ENCODE measurements at regions not wholly inside any gene's neighbourhood (a gene's known extent, or its start where the extent isn't known, plus 50 kb on each side); places are given as distances from the start of the nearest gene placed in this dataset.
"Not testable (repeated sequence)": the region's sequence is repeated elsewhere in the genome, so short reads cannot be mapped to it uniquely, and the experiment has no call there.

GRCh38 chr10:28733245-28733644, 55.9 kb downstream of the BAMBI start:
- no peak for DNase-seq (ENCODE audit: low read depth)

GRCh38 chr10:28733647-28734046, 56.3 kb downstream of the BAMBI start:
- no peak for DNase-seq (ENCODE audit: low read depth)

- DNase-seq (ENCODE audit: low read depth) = no peak
Measured at GRCh38 chr10:28734938-28735759, 57.8 kb downstream of the BAMBI start.

- no peak for DNase-seq (ENCODE audit: low read depth)
Measured at GRCh38 chr10:28737096-28737495, 59.8 kb downstream of the BAMBI start.

DNA sequence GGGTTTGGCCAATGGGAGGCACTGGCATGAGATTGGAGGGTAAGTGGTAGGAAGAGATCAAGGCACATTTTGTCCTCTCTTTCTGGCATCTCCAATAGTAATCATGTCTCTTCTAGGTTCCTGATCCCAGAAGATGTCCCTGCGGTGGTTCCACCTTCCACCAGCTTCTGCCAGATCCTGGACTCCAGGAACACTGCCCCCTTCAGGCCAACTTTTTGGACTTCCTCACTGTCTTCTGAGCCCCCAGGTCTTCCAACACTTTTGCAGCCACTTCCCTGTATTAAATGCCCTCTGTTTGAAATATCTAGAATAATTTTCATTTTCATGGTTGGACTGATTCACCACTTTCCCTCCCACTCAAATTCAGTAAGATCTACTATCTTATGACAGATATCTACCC, 60.9 kb downstream of the BAMBI start:
- DNase-seq (ENCODE audit: low read depth) = no peak

GRCh38 chr10:28743576-28743975, 66.3 kb downstream of the BAMBI start:
- no peak for DNase-seq (ENCODE audit: low read depth)

GRCh38 chr10:28744069-28744768, 66.9 kb downstream of the BAMBI start:
- no peak for DNase-seq (ENCODE audit: low read depth)

DNA sequence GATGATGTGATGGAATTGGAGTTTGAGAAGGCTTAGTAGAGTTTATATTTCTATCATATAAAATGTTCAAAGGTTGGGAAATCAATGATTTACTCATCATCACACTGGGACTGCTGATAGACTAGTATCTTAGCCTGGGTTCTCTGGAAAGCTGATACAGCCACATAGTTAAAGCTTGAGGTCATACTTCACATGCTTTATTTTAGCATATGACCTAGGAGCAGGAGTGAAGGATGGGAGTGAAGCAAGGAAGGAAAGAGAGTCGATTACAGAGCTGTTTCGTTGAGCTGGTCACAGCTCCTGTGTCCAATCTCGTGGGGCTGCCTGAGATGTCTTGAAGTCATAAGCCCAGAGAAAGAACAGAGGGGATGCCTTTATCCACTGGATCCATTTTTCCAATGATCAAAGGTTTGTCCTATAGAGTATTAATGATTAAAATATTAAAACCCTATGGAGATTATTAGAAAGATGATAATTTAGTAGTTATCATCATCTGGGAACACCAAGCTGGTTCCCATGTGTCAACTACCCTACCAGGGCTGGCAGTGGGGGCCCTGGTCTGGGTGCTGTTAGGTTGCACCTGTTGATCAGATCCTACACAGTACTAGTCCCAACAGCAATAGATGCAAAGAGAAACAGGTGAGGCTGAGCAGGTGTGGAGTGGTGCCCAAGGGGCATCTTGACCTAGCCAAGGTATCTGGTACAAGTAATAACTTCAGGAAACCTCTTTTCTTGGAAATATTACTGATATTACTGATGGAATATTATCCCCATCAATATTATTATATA, 77.8 kb downstream of the BAMBI start:
- DNase-seq (ENCODE audit: low read depth) = no peak

DNA sequence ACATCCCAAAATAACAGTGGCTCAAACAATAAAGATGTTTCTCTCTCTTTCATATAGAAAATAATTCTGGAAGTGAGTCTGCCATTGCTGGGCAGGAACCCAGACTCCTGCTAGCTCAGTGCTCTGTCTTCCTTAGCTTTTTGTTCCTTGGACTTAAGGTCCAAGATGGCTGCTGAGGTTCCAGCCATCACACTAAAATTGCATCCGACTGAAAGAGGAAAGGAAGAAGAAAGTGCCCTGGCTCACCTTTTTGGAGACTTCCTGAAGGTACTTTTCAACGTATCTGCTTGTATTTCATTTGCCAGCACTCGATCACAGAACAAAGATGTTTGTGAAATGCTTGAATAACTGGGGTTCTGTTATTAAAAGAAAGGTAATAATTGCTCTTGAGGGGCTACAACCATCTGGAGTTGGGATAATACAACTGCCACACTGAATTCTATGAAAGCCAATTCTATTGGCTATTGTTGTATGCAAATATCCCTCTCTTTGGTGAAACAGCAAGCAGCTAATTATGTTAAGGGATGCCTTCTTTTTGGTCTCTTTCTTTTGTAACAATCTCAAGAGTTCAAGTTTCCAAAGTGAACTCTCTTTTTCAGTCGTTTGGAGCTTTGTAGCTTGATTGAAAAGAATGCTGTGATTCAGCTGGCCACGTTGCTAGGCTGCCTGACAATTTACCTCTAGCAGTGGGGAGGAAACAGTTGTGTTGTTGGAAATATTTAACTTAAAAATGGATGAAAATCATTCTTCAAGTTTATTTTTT, 83.9 kb downstream of the BAMBI start:
- no peak for DNase-seq (ENCODE audit: low read depth)

DNA sequence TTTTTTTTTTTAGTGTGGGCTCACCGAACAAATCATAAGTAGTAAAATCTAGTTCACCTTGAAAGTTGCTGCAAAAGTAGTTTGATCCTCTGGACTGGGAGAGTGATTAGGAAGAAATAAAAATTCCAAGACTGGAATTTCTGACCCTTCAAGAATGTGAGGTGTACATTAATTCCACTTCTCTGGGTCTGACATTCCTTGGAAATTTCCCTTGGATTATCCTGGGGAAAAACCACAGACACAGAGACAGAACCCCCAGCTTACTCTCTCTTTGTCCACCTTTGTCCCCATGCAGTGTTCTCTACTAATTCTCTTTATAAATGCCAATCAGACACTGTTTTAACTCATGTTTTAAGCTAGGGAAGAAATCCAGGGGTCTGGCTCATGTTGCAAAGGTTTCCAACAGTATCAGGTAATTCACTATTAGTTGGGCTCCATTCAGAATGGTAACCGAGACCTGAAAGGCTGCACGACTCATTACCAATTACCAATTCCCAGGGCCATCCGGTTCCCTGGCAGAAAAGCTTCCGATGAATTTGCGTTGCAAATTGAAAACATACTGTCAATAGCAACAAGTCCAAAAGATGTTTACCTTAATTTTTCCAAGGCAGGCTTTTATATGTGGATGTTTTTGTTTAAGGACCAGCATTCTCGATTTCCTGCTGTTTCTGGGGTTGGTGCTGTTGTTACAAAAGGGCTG, 86.3 kb downstream of the BAMBI start:
- no peak for DNase-seq (ENCODE audit: low read depth)

GRCh38 chr10:28765641-28766040, 88.3 kb downstream of the BAMBI start:
- DNase-seq (ENCODE audit: low read depth) = no peak

DNA sequence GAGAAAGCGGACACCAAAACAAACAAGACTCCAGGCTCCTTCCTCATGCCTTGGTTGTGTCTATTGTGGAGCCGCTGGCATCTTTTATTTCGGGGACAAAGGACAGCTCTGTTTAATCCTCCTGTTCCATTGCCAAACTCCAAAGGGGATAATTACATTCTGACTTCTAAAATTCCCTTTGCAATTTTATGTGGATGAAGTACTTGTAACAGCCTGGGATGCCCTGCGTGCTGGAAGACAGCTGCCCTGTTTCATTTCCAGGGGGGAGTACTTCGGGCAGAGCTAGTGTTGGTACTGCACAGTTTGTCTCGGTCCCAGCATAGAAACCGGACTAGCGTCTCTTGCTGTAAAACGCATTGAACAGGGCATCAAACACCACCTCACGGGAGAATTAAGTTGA, 90.9 kb downstream of the BAMBI start:
- DNase-seq (ENCODE audit: low read depth) = no peak

- no peak for DNase-seq (ENCODE audit: low read depth)
Measured at GRCh38 chr10:28769091-28769604, 91.8 kb downstream of the BAMBI start.

GRCh38 chr10:28771580-28772090, 94.3 kb downstream of the BAMBI start:
- not testable (repeated sequence) for DNase-seq (ENCODE audit: low read depth)

- DNase-seq (ENCODE audit: low read depth) = no peak
Measured at GRCh38 chr10:28774051-28774995, 97.0 kb downstream of the BAMBI start.

DNA sequence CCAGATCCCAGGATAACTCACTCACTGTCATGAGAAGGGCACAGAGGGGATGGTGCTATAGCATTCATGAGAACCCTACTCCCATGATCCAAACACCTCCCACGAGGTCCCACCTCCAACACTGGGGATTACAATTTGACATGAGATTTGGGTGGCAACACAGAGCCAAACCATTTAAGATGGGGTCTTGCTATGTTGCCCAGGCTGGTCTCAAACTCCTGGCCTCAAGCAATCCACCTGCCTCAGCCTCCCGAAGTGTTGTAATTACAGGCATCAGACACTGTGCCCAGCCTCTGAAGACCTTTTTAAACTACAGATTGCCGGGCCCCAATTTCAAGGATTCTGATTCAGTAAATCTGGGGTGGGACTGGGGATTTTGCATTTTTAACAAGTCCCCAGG, 98.5 kb downstream of the BAMBI start:
- DNase-seq (ENCODE audit: low read depth) = no peak

GRCh38 chr10:28776519-28776918, 99.2 kb downstream of the BAMBI start:
- DNase-seq (ENCODE audit: low read depth) = no peak

DNA sequence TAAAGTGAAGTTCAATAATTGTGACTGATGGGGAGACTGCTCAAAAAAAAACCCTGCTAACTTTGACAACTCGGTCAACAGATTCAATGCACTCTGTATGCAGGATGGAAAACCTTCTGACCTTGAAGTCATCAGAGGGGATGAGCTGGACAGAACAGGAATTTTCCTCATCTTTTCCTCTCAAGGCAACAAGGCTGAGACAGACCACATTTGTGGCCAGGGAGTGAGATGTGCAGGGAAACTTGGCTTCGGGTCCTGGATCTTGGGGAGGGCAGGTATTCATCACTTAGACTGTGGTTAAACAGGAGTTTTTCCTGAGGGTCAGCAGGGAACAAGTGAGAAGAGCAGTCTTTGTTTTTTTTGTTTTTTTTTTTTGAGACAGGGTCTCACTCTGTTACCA, 100.6 kb downstream of the BAMBI start:
- no peak for DNase-seq (ENCODE audit: low read depth)

GRCh38 chr10:28778524-28778923, 101.2 kb downstream of the BAMBI start:
- no peak for DNase-seq (ENCODE audit: low read depth)

- no peak for DNase-seq (ENCODE audit: low read depth)
Measured at GRCh38 chr10:28781296-28781695, 104.0 kb downstream of the BAMBI start.

Data from activated T-helper 9 cell treated with anti-CD3 and anti-CD28 coated beads, Interleukin-2, amount 50 U/mL, for 16 hours (primary cell).